ENCODE measurements at regions not wholly inside any gene's neighbourhood (a gene's known extent, or its start where the extent isn't known, plus 50 kb on each side); places are given as distances from the start of the nearest gene placed in this dataset.

- H3K4me3 ChIP-seq, result no peak overlapping the region
These were observed 86.5 kb upstream of the CLDN5 start for GRCh38 chr22:19610518-19611253.

GRCh38 chr22:19611590-19611989 is 87.4 kb upstream of the CLDN5 start:
- intact Hi-C loops (cut with DNase I), result no loop called here
- Histone ChIP-seq H3K4me1 (replicated peaks) (peaks cover 16% of the 10 kb centered on the region), H3K4me3 (no peak overlapping the region), H3K27me3 (replicated peaks; ENCODE audit: insufficient read depth) (no peaks in the 10 kb centered on the region), H3K27ac (no peak overlapping the region), H3K9me3 (no peaks in the 10 kb centered on the region), H3K36me3 (no peaks in the 10 kb centered on the region)
- no peak for DNase-seq (ENCODE audit: low spot score)
- WGBS, result 95% methylated on average over 14 of the region's 16 CpGs
- TF ChIP-seq POLR2AphosphoS5 (IDR thresholded peaks at IDR 0.05) (no peak), CTCF (IDR thresholded peaks at IDR 0.05) (no peak), POLR2A (IDR thresholded peaks at IDR 0.05) (no peak)

More at GRCh38 chr22:19610518-19611253, 86.5 kb upstream of the CLDN5 start:
- Histone ChIP-seq H3K27me3 (replicated peaks; ENCODE audit: insufficient read depth) (no peaks in the 10 kb centered on the region), H3K36me3 (no peaks in the 10 kb centered on the region), H3K9me3 (no peaks in the 10 kb centered on the region), H3K4me1 (replicated peaks) (peaks cover 25% of the 10 kb centered on the region), H3K27ac (no peak overlapping the region)
- no peak for DNase-seq (ENCODE audit: low spot score)
- TF ChIP-seq CTCF (IDR thresholded peaks at IDR 0.05), result no peak
- TF ChIP-seq POLR2AphosphoS5 (IDR thresholded peaks at IDR 0.05), result no peak
- TF ChIP-seq POLR2A (IDR thresholded peaks at IDR 0.05), result no peak
- intact Hi-C loops (cut with DNase I), result no loop called here
- WGBS, result 77% methylated on average over 14 of the region's 14 CpGs

GRCh38 chr22:19612866-19613572 is 88.8 kb upstream of the CLDN5 start:
- H3K36me3 ChIP-seq, result no peaks in the 10 kb centered on the region
- no peak overlapping the region for H3K27ac ChIP-seq
- H3K4me3 ChIP-seq, result no peak overlapping the region
- no peaks in the 10 kb centered on the region for H3K9me3 ChIP-seq
- TF ChIP-seq CTCF (IDR thresholded peaks at IDR 0.05), result no peak
- TF ChIP-seq POLR2A (IDR thresholded peaks at IDR 0.05), result no peak
- TF ChIP-seq POLR2AphosphoS5 (IDR thresholded peaks at IDR 0.05), result no peak
- peaks cover 6% of the 10 kb centered on the region for H3K4me1 ChIP-seq (replicated peaks)
- no peak for DNase-seq (ENCODE audit: low spot score)
- H3K27me3 ChIP-seq (replicated peaks; ENCODE audit: insufficient read depth), result no peaks in the 10 kb centered on the region
- 79% methylated on average over 16 of the region's 16 CpGs for WGBS
- intact Hi-C loops (cut with DNase I), result no loop called here

- Histone ChIP-seq H3K4me1 (replicated peaks) (no peaks in the 10 kb centered on the region), H3K4me3 (no peak overlapping the region), H3K9me3 (no peaks in the 10 kb centered on the region), H3K27ac (no peak overlapping the region), H3K27me3 (replicated peaks; ENCODE audit: insufficient read depth) (no peaks in the 10 kb centered on the region), H3K36me3 (no peaks in the 10 kb centered on the region)
- 70% methylated on average over 2 of the region's 2 CpGs for WGBS
- DNase-seq (ENCODE audit: low spot score), result no peak
- intact Hi-C loops (cut with DNase I), result no loop called here
- TF ChIP-seq POLR2A (IDR thresholded peaks at IDR 0.05) (no peak), POLR2AphosphoS5 (IDR thresholded peaks at IDR 0.05) (no peak), CTCF (IDR thresholded peaks at IDR 0.05) (no peak)
These were observed 90.3 kb upstream of the CLDN5 start for GRCh38 chr22:19614536-19614863.

- 70% methylated on average over 13 of the region's 13 CpGs for WGBS
These were observed 90.8 kb upstream of the CLDN5 start for GRCh38 chr22:19615001-19615461.

More at GRCh38 chr22:19615001-19615461, 90.8 kb upstream of the CLDN5 start:
- Histone ChIP-seq H3K4me3 (no peak overlapping the region), H3K27me3 (replicated peaks; ENCODE audit: insufficient read depth) (no peaks in the 10 kb centered on the region), H3K9me3 (no peaks in the 10 kb centered on the region), H3K36me3 (no peaks in the 10 kb centered on the region), H3K4me1 (replicated peaks) (no peaks in the 10 kb centered on the region), H3K27ac (no peak overlapping the region)
- intact Hi-C loops (cut with DNase I), result no loop called here
- no peak for TF ChIP-seq CTCF (IDR thresholded peaks at IDR 0.05)
- TF ChIP-seq POLR2AphosphoS5 (IDR thresholded peaks at IDR 0.05), result no peak
- no peak for TF ChIP-seq POLR2A (IDR thresholded peaks at IDR 0.05)
- DNase-seq (ENCODE audit: low spot score), result no peak
